Calu3 (cell line): ENCODE measurements at regions not wholly inside any gene's neighbourhood (a gene's known extent, or its start where the extent isn't known, plus 50 kb on each side); places are given as distances from the start of the nearest gene placed in this dataset.

Source experiments
- BruUV-seq: library from RNA; stranded (reverse); fragments of 400-500 nt; replicated peaks from 2 replicates; lab custom pipeline; 2021; lab: Mats Ljungman, UMichigan
- CTCF ChIA-PET: fragments of 300-600 bp; sonication (Branson Sonifier 250); formaldehyde crosslinking; loops from one replicate; lab custom pipeline; 2022; ENCODE audit warnings: antibody characterized with exemption; lab: Charles Lee
- DNase-seq: peaks from one replicate; pipeline ENCODE4 v3.0.0; 2022
- H3K27ac Mint-ChIP-seq: one replicate; pipeline ENCODE4 v1.8.0; 2022; ENCODE audit warnings: mixed read lengths; ENCODE audit not compliant: unreplicated experiment
- H3K27me3 Mint-ChIP-seq: one replicate; pipeline ENCODE4 v1.8.0; 2022; ENCODE audit warnings: mixed read lengths; ENCODE audit not compliant: unreplicated experiment
- H3K36me3 Mint-ChIP-seq: one replicate; pipeline ENCODE4 v1.8.0; 2022; ENCODE audit warnings: mild to moderate bottlenecking, moderate library complexity, mixed read lengths; ENCODE audit not compliant: insufficient read depth, unreplicated experiment
- H3K4me1 Mint-ChIP-seq: one replicate; pipeline ENCODE4 v1.8.0; 2022; ENCODE audit warnings: mild to moderate bottlenecking, low read depth, mixed read lengths; ENCODE audit not compliant: unreplicated experiment
- H3K4me3 Mint-ChIP-seq: one replicate; pipeline ENCODE4 v1.8.0; 2022; ENCODE audit warnings: mild to moderate bottlenecking, low read depth, moderate library complexity, mixed read lengths; ENCODE audit not compliant: unreplicated experiment
- H3K9me3 Mint-ChIP-seq: one replicate; pipeline ENCODE4 v1.8.0; 2022; ENCODE audit warnings: low read depth, mixed read lengths; ENCODE audit not compliant: unreplicated experiment
- intact Hi-C: fragments of 100-400 bp; cut with micrococcal nuclease; formaldehyde crosslinking; loops from one replicate; pipeline ENCODE4 v1.10.0; 2022; ENCODE audit not compliant: unreplicated experiment
- TF ChIP-seq, protein P1 (sequence below): fragments of 200-600 bp; IDR thresholded peaks from one replicate; pipeline ENCODE4 v1.8.0; 2022; ENCODE audit warnings: antibody characterized with exemption; ENCODE audit not compliant: unreplicated experiment

DNA sequence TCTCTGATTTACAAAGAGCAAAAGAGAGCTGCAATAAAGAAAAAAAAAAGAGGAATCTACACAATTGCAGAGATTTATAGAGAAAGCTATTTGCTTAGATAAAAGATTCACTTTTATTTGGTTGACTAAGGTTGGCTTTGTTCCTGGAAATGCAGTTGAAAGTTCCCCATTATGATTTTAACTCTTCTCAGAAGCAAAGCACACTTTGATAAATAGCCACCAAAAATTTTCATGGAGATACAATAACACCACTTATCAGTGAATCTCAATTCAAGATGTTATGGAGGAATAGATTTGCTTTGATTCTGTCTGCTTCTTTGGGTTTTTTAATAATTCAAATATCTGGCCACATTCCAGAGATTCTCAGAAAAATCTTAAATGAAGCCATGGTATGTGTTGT lies 88.5 kb upstream of the ANO3 start:
- no peaks in the 10 kb centered on the region for H3K27me3 Mint-ChIP-seq
- CTCF ChIA-PET: interaction anchor here (0.7 kb wide), 1 partner anchor 56 kb away, joined by 5 read pairs; no protein-coding TSS in a partner anchor
- TF ChIP-seq, protein P1, sequence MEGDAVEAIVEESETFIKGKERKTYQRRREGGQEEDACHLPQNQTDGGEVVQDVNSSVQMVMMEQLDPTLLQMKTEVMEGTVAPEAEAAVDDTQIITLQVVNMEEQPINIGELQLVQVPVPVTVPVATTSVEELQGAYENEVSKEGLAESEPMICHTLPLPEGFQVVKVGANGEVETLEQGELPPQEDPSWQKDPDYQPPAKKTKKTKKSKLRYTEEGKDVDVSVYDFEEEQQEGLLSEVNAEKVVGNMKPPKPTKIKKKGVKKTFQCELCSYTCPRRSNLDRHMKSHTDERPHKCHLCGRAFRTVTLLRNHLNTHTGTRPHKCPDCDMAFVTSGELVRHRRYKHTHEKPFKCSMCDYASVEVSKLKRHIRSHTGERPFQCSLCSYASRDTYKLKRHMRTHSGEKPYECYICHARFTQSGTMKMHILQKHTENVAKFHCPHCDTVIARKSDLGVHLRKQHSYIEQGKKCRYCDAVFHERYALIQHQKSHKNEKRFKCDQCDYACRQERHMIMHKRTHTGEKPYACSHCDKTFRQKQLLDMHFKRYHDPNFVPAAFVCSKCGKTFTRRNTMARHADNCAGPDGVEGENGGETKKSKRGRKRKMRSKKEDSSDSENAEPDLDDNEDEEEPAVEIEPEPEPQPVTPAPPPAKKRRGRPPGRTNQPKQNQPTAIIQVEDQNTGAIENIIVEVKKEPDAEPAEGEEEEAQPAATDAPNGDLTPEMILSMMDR: no peak
- no peak for DNase-seq
- no peaks in the 10 kb centered on the region for H3K4me1 Mint-ChIP-seq
- no peak overlapping the region for H3K27ac Mint-ChIP-seq
- intact Hi-C loops: no loop called here
- H3K36me3 Mint-ChIP-seq: peaks cover 4% of the 10 kb centered on the region
- no TSS peak for BruUV-seq
- H3K4me3 Mint-ChIP-seq: no peak overlapping the region
- no peaks in the 10 kb centered on the region for H3K9me3 Mint-ChIP-seq

DNA sequence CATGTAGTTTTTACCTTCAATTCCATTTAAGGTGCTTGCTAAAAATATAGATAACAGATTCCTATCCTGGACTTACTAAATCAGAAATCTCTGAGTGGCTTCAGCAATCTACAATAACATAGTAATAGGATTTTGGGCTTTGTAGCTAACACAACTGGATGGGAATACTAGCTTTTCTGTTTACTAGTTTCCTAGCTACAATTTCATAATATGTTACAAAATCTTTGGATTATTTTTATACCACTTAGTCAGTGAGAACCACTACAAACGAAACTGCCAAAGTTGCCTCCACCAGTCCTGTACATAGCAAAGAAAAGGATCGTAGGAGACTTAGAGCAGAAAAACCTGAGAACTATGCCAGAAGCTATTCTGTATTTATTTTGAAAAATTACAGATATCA lies 87.7 kb upstream of the ANO3 start:
- no peaks in the 10 kb centered on the region for H3K9me3 Mint-ChIP-seq
- DNase-seq: no peak
- H3K27ac Mint-ChIP-seq: no peak overlapping the region
- peaks cover 2% of the 10 kb centered on the region for H3K36me3 Mint-ChIP-seq
- H3K4me3 Mint-ChIP-seq: no peak overlapping the region
- CTCF ChIA-PET: interaction anchor here (0.7 kb wide), 1 partner anchor 340 kb away, joined by 4 read pairs; no protein-coding TSS in a partner anchor
- BruUV-seq: no TSS peak
- intact Hi-C loops: no loop called here
- no peaks in the 10 kb centered on the region for H3K4me1 Mint-ChIP-seq
- H3K27me3 Mint-ChIP-seq: no peaks in the 10 kb centered on the region
- TF ChIP-seq, protein P1: no peak

DNA sequence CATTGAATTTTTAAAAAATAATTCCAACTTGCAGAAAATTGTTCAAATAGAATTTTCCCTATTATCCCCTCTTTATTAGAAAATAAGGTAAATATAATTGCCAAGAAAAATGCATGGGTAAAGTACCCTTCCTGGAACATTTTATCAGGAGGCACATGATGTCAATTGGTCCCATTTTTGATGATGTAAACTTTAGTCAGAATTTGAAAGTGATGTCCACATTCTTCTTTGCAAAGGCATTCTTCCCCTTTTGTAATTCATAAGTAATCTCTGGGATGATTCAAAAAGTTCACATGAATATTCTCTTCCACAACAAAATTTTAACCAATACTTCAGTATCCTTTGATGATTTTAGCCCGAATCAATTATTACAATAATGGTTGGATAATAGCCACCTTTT lies 86.9 kb upstream of the ANO3 start:
- TF ChIP-seq, protein P1: no peak
- H3K4me1 Mint-ChIP-seq: no peaks in the 10 kb centered on the region
- intact Hi-C loops: no loop called here
- CTCF ChIA-PET: no interaction called here
- no peak overlapping the region for H3K4me3 Mint-ChIP-seq
- no peak for DNase-seq
- H3K27me3 Mint-ChIP-seq: no peaks in the 10 kb centered on the region
- no TSS peak for BruUV-seq
- no peaks in the 10 kb centered on the region for H3K9me3 Mint-ChIP-seq
- H3K27ac Mint-ChIP-seq: no peak overlapping the region
- H3K36me3 Mint-ChIP-seq: no peaks in the 10 kb centered on the region

DNA sequence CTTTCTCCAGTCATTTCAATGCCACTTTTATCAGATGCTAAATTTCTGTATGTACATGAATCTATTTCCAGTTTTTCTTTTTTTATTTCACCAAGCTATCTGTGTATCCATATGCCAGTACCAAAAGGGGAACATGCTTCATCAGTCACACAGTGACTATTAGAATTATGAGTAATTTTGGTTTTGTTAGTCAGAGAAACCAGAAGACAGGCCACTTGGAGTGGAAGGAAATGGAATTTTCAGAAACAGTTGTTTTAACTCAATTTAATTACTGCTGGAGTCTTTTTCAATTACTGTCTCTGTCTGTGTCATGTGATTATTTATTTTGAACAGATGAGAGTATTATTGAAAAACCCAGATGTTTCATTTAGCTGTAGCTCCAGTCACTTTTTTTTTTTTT lies 84.6 kb upstream of the ANO3 start:
- no peak overlapping the region for H3K27ac Mint-ChIP-seq
- DNase-seq: no peak
- intact Hi-C loops: no loop called here
- no peaks in the 10 kb centered on the region for H3K9me3 Mint-ChIP-seq
- TF ChIP-seq, protein P1: no peak
- CTCF ChIA-PET: no interaction called here
- no peaks in the 10 kb centered on the region for H3K36me3 Mint-ChIP-seq
- no peaks in the 10 kb centered on the region for H3K4me1 Mint-ChIP-seq
- no TSS peak for BruUV-seq
- H3K4me3 Mint-ChIP-seq: no peak overlapping the region
- no peaks in the 10 kb centered on the region for H3K27me3 Mint-ChIP-seq
